DOHH2 (cell line): ENCODE measurements at regions not wholly inside any gene's neighbourhood (a gene's known extent, or its start where the extent isn't known, plus 50 kb on each side); places are given as distances from the start of the nearest gene placed in this dataset.

Experiments
- CTCF ChIP-seq: fragments of 200-600 bp; sonication (generic); IDR thresholded peaks from one replicate; pipeline ENCODE4 v1.5.1; 2014; ENCODE audit warnings: antibody characterized with exemption, mild to moderate bottlenecking, low read depth, low read length; ENCODE audit not compliant: poor library complexity, severe bottlenecking
- EZH2phosphoT487 ChIP-seq: fragments of 200-600 bp; sonication (generic); IDR thresholded peaks from 2 replicates; pipeline ENCODE4 v1.6.1; 2017; ENCODE audit warnings: borderline replicate concordance, mild to moderate bottlenecking, antibody characterized with exemption, low read length, moderate library complexity, mixed read lengths

GRCh38 chr20:19958219-19958618, 58.9 kb upstream of the NAA20 start:
- no peak for TF ChIP-seq CTCF
- TF ChIP-seq EZH2phosphoT487, result no peak
